Suprapubic skin (tissue), 4 donors: ENCODE measurements at regions not wholly inside any gene's neighbourhood (a gene's known extent, or its start where the extent isn't known, plus 50 kb on each side); places are given as distances from the start of the nearest gene placed in this dataset.

Source experiments
- EP300 ChIP-seq: sonication (generic); formaldehyde crosslinking; IDR thresholded peaks from one replicate; pipeline ENCODE4 v1.6.1; 2017; ENCODE audit warnings: antibody characterized with exemption
- POLR2A ChIP-seq, 2 donors: fragments of 450-650 bp; IDR thresholded peaks; one replicate each; pipeline ENCODE4 v1.6.1; 2017; ENCODE audit warnings: antibody characterized with exemption in 2 of 2, mild to moderate bottlenecking in 2 of 2, moderate library complexity in 2 of 2
- POLR2AphosphoS5 ChIP-seq, 3 donors: sonication (generic); formaldehyde crosslinking; IDR thresholded peaks; one replicate each; pipeline ENCODE4 v1.6.1; 2017; ENCODE audit warnings: antibody characterized with exemption in 3 of 3
- TF ChIP-seq, protein P1 (sequence below), 2 donors: fragments of 200-600 bp in 1 of 2; fragments of 450-650 bp in 1 of 2; sonication (generic) in 1 of 2; IDR thresholded peaks; one replicate each; pipeline ENCODE4 v1.5.1; 2016 to 2019; ENCODE audit warnings: antibody characterized with exemption in 2 of 2, mild to moderate bottlenecking in 1 of 2, moderate library complexity in 1 of 2

DNA sequence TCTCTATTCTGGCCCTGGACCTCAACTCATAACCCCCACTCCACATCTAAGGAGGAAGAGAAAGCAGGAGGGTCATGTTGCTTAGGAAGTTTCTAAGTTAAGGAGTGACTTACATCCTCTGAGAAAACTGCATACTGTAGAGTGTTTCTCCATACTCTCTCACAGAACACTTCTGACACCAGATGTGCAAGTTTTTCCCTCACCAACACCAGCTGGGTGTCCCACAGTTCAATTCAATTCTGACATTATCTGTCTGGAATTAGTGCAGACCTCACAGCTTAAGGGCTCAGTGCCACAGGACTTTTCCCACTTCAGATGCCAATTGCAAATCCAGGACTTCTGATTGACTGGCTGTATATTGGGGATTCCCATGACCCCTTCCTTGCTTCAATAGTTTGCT is 89.0 kb upstream of the SFRP2 start:
- TF ChIP-seq, protein P1, sequence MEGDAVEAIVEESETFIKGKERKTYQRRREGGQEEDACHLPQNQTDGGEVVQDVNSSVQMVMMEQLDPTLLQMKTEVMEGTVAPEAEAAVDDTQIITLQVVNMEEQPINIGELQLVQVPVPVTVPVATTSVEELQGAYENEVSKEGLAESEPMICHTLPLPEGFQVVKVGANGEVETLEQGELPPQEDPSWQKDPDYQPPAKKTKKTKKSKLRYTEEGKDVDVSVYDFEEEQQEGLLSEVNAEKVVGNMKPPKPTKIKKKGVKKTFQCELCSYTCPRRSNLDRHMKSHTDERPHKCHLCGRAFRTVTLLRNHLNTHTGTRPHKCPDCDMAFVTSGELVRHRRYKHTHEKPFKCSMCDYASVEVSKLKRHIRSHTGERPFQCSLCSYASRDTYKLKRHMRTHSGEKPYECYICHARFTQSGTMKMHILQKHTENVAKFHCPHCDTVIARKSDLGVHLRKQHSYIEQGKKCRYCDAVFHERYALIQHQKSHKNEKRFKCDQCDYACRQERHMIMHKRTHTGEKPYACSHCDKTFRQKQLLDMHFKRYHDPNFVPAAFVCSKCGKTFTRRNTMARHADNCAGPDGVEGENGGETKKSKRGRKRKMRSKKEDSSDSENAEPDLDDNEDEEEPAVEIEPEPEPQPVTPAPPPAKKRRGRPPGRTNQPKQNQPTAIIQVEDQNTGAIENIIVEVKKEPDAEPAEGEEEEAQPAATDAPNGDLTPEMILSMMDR (IDR thresholded peaks at IDR 0.05): no peak
- TF ChIP-seq EP300 (no peak), POLR2AphosphoS5 (IDR thresholded peaks at IDR 0.05) (no peak), POLR2A (IDR thresholded peaks at IDR 0.05) (no peak)
